ENCODE measurements at regions not wholly inside any gene's neighbourhood (a gene's known extent, or its start where the extent isn't known, plus 50 kb on each side); places are given as distances from the start of the nearest gene placed in this dataset.

DNA sequence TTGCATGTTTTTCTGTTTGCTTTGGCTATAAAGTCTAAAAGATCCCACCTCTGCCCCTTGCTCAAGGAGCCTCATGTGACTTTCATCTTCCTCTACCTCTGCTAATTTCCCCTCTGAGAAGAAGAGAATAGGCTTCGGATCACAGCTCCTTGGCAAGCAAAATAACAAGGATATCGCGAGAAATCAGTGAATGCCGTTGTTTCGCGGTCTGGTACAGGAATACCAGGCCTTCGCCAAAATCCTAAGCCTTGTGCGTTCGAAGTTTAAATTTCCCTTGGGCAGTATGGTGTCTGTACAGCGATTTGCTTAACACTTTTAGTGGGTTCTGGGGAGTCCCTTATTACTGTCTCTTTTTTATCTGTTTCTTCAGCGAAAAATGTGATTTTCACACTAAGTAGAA, 142.3 kb downstream of the IRF8 start:
- DNase-seq (ENCODE audit: low read depth): no peak

DNA sequence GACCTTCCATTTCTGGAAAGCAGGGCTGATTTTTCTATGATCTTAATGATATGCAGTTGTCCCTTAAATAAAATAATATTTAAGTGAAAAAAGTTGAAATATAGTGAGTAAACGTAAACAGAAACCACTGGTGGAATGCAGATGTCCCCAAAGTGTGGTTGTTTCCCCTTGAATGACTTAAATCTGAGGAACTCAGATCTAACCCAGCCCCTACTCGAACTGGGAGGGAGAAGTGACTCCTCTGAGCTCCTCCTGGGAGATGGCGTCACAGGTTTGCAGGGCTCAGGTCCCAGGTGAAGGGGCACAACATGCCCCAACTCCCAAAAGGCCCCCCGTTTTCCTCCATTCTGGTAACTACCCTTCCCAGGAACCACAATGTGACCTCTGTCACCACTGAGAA, 142.8 kb downstream of the IRF8 start:
- DNase-seq (ENCODE audit: low read depth): no peak

DNA sequence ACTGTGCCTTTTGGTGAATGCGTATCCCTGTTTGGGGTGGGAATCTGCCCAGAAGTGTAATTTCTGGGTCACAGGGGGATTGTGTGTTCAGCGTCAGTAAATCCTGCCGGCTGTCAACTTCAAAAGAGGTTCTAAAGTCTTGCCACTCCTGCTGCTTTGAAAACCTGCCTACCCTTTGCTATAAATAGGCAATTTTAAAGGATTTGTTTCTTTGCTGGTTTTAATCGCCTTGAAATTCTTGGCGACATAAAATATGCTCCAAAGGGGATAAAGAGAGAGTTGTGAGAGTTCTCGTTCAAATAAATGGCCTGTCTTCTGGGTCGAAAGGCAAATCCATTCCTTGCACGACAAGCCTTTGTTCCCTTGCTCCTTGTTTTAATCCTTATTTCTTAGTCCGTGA, 143.4 kb downstream of the IRF8 start:
- DNase-seq (ENCODE audit: low read depth): no peak

DNA sequence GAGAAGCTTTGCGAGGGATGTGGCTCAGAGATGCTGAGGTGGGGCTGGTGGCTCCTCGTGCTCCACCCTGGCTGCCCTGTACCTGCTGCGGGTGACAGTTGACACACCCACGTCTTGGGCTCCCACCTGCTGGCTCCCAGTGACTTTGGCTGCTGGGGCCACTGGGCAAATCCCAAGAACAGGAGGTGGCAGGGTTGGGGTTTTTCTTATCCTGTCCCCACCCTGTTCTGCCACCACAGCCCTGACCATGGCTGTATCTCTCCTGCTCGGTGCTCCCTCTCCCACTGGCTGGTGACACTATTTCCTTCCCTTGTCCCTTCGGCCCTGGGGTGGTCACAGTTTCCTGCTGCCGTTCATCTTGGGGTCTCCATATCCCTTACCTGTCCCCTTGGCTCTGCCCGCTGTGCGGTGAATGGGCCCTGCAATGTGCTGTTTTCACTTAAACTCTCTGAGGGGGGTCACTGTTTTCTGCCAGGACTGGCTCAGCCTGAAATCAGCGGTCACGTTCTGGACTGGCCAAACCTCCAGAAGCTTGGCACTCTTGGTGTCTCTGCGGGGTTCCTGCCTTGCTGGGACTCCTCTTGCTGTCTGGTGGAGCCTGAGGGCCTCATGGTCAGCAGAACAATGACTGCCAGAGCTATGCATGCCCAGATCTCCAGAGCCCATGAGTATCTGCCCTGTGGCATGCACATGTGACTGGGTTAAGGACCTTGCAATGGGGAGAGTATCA, 144.2 kb downstream of the IRF8 start:
- DNase-seq (ENCODE audit: low read depth): no peak

DNA sequence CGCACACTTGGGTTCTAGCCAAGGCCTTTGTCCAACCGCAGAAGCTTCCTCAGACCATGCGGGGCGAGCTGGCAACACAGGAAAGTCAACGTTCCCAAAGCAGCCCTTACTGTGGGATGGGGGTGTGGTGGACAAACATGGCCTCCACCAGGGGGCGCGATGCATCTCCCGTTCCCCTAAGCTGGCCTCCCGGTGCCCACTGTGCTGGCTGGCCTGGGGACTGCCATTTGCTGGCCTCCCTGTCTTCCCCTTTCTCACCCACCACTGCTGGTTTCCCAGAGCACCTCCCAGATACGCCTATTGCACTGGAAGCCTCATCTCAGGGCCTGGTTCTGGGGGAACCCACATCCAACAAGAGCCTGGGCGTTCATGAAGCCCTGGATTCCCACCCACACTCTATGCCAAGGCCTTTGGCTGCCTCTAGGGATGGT, 145.3 kb downstream of the IRF8 start:
- peak; percentile 40 for DNase-seq (ENCODE audit: low read depth)

DNA sequence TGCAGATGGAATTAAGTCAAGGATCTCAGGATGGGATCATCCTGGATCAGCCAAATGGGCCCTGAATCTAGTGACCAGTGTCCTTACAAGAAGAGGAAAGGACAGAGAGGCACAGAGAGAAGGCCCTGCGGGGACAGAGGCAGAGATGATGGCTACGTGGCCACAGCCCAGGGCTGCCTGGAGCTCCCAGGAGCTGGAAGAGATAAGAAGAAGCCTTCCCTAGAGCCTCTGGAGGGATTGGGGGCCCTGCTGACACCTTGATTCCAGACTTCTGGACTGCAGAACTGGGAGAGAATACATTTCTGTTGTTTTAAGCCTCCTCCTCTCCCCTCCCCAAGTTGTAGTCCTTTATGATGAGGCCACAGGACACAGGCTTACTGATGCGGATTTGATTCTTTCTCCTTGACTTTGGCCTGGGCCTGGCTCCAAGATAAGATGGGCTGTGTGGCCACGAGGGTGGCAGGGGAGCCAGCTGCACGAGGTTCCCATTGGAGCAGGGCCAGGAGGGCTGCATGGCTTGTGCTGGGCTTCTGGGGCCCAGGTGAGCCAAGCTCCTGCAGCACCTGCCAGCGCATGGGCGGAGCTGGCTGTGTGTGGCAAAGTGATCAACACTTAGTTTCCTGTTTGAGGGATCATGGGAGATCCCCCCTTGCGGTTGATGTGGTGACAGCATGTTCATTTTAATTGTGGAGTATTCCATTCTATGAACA, 146.1 kb downstream of the IRF8 start:
- peak; percentile 8 for DNase-seq (ENCODE audit: low read depth)

DNA sequence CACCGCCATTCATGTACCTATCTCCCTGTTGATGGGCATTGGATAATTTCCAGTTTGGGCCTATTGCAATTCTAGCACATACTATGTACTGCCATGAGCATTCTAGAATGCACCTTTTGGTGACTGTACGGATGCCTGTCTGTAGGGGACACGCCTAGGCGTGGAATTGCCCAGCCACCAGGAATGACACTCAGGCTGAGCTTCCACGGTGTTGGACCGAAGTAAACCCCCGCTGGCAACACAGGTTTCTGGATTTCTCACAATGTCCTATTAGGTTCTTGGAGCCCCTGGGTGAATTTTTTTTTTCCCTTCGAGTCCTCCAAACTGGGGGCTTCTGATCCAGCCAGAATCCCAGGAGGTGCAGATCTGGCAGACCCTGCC, 146.6 kb downstream of the IRF8 start:
- no peak for DNase-seq (ENCODE audit: low read depth)

DNA sequence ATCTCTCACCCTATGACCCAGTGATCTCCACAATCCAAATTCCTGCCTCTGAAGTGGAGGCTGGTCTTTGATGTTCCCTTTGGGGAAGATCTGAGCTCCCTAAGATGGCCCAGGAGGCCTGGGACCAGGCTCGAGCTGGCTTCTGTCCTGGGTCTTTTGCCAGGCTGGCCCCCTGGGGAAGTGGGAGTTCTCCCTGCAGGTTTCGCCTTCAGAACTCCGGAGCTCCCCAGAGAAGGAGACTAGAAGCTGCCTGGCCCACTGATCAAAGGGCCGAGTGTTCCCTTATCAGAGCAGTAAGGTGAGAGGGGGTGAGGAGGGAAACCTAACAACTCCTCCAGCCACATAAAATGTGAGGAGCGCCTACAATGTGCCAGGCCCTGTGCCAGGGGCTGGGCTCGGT, 147.1 kb downstream of the IRF8 start:
- DNase-seq (ENCODE audit: low read depth): no peak

DNA sequence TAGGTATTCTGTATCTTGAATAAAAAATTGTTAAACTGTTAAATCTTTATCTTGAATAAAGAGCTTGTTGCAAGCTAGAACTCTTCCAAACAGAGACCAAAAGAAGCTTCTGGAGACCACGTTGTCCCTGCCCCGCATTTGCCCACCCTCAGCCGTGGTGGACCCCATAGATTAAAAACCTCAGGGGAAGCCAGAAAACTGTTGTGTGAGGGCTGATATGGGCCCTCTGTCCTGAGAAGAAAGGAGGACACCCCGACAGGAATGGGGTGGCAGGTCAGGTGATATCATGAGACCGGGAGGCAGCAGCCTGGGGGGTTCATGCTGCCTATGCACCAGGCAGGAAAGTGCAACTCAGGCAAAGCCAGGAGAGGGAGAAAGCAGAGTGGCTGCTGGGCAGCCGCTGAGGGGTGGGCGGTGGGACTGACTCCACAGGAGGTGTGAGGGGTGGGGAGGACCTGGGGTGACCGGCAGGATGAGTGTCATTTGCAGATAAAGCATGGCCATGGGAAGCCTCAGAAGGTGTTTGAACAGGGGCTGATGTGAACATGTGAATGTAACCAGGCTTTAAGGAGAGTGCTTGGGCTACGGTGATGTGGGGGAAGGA, 147.8 kb downstream of the IRF8 start:
- no peak for DNase-seq (ENCODE audit: low read depth)

DNA sequence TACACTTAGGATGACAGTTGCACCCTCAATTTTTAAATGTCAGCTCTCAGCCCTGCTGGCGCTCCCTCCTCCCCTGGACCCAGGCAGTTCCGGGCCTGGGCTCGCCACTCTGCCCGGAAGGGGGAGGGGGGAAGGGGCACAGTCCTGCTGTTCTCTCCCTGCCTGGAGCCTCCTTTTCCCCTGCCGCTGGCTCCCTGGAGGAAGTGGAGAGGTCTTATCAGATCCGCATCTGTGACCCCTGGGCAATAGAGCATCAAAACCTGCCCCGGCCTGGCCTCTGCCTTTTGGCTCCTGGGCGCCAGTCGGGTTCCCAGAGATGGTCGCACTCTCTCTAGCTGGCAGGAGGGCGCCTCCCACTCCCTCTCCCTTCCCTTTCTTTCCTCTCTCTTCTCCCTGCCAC, 149.3 kb downstream of the IRF8 start:
- DNase-seq (ENCODE audit: low read depth): no peak

DNA sequence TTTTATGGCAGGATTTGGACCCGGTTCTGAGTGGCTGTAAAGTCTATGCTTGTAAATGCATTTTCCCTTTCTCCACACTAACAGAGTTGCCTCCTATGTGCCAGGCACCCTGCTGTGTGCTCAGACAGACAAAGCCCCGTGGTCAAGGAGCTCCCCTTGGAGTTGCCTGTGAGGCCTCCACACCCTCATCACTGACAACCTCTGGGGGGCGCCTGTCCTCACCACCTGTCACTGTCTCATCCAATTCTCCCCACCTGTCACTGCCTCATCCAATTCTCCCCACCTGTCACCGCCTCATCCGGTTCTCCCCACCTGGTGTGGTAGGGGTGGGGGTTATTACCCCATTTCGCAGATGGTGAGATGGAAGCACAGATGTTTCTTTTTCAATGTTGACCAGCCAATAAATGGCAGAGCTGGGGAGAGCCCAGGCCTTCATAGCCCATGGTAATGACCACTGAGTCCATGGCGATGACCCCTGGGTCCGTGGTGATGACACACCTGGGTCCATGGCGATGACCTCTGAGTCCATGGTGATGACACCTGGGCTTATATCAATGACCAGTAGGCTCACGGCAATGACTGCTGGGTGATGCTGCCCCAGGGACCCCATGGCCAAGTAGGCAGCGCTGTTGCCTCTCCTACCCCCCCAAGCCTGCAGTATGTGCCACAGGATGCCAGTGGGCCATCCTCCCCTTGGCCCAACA, 150.1 kb downstream of the IRF8 start:
- no peak for DNase-seq (ENCODE audit: low read depth)

DNA sequence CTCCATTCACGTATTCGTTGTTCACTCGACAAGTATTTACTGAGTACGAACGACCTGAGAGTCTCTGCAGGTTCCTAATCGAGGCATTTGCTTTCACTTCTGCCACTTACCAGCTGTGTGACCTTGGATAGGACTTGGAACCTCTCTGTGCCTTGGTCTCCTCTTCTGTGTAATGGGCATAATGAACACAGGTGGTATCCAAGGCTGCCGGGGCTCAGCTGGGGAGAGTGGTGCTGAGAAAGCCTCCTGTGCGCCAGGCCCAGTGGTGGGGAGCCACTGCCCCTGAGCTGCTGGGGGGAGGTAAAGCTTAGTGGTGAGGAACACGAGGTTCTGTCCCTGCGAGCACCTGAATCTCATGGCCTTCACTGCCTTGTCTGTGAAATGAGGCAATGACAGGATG, 150.7 kb downstream of the IRF8 start:
- DNase-seq (ENCODE audit: low read depth): no peak

DNA sequence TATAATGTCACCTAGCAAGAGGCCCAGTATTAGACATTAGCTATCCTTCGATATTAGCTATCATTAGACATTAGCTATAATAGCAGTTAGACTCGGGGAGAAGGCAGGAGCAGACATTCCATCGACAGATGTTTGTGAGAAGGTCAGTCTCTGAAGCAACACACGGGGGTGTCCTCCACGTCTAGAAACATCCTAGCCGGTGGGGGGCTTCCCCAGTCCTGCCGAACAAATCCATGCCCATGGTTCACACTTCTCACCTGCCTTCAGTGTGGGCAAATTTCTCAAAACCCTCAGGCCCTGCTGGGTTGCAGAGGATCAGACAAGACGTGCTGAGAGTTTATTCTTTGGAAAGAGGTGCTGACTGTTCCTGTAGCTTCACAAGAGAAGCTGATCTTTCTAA, 151.1 kb downstream of the IRF8 start:
- DNase-seq (ENCODE audit: low read depth): no peak

DNA sequence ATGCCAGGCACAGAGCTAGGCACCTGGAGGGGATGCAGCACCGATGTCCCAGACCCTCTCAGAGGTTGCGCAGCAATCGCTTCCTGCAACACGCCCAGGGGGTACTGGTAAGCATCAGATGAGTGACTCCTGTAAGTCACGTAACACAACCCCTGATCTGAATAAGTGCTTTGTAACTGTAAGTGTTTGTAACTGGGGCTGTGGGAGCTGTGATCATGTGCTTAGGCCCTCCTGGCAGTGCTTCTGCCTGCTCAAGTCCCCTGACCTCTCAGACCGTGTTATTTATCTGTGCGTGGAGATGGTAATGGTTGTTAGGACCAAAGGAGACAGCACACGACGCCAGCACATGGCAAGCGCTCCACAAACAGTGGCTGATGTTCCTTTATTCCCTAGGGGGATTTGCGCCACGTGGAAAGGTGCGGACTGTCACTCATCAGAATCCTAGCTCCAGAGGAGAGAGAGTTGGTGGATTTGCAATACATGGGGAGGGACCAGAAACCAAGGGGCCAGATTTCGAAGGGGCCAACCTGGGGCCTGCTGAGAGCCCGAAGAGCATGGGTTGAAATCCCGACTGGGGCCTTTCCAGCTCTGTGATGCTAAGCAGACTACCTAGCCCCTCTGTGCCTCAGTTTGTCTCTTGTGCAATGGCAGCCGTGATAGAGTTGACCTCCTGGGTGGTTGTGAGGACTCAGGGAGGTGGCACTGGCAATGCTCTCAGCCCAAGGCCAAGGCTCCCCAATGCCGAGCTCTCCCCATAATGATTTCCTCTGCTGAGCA, 151.8 kb downstream of the IRF8 start:
- DNase-seq (ENCODE audit: low read depth): no peak

DNA sequence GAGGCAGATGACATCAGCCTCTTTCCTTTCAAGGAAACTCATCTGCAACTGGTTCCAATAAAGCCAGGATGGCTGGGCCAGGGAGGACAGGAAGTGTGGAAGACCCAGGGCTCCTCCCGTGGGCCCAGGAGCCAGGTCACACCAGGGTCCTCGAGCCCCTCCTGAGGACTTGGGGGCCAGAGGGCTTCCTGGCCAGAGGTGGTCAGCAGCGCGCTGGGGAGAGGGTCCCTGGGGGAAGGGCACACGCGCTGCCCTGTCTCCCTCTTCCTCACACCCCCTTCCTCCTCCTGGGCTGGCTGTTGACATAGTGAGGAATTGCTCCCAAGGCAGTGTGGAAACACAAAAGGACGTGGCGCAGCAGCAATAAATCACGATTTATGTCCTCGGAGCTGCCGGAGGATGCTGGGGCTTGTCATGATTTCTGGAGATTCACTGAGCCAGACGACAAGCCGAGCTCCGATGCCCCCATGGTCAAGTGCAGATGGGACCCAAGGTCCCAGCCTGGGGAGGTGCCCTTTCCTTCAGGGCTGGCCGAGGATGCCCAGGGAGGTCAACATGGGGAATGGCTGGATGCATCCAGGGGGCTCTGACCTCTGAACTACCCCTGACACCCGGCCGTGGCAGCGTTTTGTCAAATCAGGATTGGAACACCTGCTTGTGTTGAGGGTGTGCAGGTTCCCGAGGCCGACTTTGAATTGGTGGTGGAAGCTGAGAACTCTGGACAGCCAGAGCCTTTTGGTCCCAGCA, 152.6 kb downstream of the IRF8 start:
- no peak for DNase-seq (ENCODE audit: low read depth)

DNA sequence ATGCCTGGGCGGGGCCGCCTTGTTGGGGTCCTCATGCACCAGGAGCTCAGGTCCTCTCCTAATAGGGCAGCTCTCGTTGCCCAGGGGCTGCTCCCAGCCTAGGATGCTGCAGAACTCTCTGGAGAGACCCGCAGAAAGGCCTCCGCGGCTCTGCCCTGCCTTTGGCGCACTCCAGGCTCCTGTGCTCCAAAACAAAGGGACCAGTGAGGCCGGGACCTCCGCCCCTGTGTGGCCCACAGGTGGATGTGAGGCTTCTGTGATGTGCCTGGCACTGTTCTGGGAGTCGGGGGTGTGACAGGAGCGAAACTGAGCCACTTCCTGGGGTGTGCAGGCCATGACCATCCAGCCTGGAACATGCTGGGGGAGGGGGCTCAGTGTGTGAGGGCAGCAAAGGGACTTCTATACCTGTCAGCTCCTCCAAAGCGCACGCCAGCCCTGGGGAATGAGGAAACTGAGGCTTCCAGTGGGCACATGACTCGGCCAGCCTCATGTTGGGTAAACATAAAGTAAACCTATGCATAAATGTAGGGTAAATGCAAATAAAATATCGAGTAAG, 153.2 kb downstream of the IRF8 start:
- DNase-seq (ENCODE audit: low read depth): no peak

DNA sequence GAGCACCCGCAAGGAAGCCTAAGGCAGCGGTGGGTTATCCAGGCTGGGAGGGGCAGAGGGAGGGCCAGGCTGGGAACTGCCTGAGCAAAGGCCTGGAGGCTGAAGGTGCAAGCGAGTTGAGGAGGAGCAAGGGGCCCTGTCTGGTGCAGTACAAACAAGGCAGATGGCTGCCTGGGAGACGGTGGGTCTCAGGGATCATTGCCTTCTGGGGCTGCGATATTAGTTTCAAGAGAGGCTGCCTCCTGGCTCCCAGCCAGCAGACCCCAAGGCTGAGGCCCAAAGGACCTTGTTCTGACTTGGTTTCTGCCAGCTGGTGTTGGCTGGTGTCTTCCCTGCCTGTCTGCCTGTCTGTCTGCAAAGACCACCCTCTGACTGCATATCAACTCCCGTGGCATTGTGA, 154.0 kb downstream of the IRF8 start:
- DNase-seq (ENCODE audit: low read depth): no peak

DNA sequence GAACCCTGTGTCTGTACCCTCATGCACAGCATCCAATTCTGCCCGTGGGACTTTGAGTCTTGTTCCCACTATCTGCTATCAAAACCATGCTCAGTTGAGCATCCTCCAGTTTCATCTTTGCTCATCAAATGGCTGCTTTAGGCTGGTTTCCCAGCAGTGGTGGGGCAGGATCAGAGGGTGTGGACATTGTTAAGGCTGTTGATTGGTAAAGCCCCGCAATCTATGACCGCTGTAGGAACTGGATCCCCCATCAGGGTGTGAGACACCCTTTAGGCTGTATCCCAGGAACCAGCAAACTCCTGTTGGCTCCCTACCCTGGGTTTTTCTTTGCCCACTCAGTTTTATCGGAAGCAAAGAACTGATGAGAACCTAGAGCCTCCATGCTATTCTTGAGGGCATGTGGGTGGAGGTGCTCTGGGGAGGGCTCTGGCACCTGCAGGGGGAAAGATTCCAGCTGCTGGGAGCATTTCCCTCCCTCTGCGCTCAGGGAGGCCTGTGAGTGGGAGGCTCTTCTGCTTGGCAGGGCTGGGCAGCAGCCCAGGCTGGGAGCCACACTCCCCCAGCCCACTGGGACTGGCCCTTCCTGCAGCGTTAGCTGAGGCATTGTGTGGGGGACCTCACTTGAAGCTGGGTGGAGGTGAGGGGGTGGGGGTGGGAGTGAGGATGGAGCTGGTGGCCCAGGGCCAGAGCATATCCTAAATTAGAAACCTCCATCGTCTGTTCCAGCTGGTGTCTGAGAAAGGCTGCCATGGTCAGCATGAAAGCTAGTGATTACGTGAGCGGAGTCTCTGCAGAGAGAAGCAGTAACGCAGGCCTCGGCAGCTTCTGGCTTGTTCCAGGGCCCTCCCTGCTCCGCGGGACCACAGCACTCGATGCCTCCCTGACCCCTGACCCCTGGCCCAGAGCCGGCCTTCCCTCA, 160.6 kb downstream of the IRF8 start:
- no peak for DNase-seq (ENCODE audit: low read depth)

DNA sequence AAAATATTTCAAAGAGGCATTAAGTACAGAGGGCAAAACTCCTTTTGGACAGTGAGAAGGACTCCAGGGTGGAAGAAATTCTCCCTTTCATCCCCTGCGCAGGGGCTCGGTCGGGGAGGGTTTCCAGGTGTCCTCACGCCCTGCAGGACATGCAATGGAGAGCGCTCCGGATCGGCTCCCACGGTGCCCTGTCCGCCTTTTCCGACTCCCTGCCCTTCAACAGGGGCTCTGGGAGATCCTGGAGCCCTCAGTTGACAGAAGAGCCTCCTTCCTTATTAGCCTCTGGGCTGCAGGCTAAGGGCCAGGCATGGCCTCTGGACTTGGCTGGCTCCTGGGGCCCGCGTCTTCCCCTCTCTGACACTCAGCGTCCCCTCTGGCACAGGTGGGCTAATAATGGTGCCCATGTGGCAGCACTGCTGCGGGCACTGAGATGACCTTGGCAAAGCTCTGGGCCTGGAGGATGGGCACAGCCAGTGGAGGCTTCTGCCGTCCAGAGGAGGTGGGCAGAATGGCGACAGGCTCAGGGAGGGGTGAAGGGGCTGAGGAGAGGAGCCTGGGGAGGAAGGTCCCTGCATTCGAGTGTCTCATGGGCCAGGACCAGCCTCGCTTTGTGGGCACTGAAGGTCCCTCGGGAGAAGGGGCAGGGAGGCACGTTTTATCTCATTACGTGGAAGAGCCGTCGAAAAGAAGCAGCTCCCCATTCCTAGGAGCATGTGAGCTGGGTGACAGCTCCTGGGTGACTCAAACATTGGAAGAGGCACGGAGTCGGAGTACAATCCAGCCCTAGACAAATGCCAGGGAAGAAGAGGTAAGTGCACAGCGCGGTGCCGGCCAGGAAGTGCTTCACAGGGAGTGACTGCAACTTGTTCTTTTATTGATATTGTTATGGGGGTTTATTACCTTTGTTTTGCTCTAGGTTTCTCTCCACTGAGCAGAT, 161.7 kb downstream of the IRF8 start:
- no peak for DNase-seq (ENCODE audit: low read depth)
